ENCODE measurements at regions not wholly inside any gene's neighbourhood (a gene's known extent, or its start where the extent isn't known, plus 50 kb on each side); places are given as distances from the start of the nearest gene placed in this dataset.
"Not testable (repeated sequence)": the region's sequence is repeated elsewhere in the genome, so short reads cannot be mapped to it uniquely, and the experiment has no call there.

DNA sequence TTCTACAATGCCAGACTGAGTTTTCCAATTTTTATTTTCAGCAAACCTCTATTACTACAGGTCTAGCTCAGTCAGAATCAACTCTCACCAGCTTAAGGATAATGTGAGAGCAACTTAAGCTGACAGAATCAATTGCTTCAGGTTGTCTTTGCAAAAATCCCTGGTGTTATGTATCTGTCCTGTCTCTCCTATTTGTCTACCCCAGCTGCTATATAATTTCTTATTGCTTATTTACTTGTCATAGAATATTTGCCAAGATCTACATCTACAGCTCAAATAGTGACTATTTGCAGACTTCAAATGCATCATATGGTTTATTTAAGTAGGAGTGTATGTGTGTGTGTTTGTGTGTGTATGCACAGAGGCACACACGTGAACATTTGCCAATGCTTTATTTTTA is 54.1 kb downstream of the FOXG1 start:
- DNase-seq: no peak

DNA sequence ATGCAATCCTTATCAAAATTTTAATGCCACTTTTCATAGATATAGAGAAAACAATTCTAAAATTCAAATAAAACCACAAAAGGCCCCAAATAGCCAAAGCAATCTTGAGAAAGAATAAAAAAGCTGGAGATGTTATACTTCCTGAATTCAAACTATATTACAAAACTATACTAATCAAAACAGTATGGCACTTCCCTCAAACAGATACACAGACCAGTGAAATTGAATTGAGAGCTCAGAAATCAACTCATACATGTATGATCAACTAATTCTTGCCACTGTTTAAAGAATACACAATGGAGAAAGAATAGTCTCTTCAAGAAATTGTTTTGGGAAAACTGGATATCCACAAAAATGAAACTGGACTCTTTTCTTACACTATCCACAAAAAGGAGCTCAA is 55.4 kb downstream of the FOXG1 start:
- DNase-seq: no peak

DNA sequence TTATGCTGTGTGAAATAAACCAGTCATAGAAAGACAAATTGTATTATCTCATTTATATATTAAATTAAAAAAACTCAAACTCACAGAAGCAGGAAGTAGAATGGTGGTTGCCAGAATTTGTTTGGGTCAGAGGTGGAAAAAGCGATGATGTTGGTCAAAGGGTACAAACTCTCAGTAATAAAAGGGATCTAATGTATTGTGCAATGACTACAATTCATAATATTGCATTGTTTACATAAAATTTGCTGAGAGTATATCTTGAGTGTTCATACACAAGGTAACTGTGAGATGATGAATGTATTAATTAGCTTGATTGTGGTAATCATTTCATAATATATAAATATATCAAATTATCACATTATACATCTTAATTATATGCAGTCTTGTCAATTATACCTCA is 56.7 kb downstream of the FOXG1 start:
- DNase-seq: no peak

DNA sequence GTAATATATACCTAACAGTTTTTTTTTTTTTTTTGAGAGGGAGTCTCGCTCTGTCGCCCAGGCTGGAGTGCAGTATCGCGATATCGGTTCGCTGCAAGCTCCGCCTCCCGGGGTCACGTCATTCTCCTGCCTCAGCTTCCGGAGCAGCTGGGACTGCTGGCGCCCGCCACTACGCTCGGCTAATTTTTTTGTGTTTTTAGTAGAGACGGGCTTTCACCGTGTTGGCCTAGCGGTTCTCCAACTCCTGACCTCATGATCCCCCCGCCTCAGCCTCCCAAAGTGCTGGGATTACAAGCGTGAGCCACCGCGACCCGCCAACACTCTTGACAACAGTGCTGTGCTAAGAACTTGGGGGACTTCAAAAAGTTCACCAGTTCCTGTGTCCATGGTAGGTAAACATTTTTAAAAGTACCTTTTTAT is 63.5 kb downstream of the FOXG1 start:
- no peak for DNase-seq

DNA sequence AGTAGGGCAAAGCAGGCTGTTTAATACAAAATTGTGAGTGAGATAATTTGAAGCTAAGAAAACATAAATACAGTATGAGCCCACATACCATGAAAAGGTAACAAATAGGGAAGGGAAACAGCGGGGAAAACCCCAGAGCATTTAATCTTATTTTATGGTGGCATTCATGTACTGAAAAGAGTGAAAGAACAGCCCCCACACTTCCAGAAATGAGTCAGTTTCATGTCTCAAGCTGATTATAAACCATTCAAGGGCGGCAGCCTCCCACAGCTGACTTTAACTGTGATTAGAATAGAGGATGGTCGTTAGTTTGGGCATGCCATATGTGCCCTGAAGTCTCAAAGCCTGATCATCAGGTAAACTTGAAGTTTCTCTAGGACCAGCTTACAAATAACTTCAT is 64.5 kb downstream of the FOXG1 start:
- no peak for DNase-seq

DNA sequence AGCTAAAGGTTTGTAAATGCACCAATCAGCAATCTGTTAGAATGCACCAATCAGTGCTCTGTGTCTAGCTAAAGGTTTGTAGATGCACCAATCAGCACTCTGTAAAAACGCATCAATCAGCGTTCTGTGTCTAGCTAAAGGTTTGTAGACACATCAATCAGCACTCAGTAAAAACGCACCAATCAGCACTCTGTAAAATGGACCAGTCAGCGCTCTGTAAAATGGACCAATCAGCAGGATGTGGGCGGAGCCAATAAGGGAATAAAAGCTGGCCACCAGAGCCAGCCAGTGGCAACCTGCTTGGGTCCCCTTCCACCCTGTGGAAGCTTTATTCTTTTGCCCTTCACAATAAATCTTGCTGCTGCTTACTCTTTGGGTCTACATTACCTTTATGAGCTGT is 76.0 kb downstream of the FOXG1 start:
- DNase-seq: not testable (repeated sequence)

DNA sequence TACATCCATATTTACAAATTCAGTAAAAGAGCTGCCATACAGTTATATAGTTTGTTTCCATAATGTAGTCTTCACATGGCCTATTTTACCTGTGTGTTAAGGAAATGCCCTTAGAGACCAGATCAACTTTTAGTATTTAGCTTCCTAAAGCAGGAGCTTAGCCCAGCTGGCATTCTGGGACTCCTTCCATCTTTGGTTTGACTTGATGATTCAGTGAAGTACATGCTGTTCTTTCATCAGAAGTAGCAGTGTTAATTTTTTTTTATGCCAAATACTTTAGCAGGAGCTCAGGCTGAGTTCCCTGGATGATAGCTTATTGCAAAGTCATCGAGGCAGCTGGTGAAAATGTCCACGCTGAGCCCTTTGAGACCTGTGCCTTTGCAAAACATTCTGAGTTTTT is 101.0 kb downstream of the FOXG1 start:
- DNase-seq: no peak

DNA sequence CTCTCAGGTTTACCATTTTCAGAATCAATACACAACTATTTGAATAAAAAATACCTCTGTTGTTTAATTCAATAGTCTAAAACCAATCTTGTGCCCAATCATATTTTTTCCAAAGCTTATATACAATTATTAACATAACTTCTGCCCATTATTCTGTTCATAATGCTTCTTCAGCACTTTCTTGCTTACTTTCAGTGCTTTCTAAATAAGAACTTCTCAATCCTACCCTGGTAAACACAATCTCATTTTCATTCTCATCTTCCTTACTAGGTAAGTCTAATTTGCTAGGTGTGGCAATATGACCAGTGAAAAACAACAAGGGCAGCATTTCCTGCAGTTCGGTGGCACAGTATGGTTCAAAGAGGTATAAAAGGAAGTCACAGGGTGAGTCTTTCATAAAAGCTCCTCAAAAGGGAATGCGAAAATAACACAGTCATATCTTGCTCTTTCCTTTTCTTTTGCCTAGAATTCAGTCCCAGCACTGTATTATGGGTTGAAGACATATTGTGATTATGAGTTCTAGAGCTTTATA is 103.5 kb downstream of the FOXG1 start:
- no peak for DNase-seq

DNA sequence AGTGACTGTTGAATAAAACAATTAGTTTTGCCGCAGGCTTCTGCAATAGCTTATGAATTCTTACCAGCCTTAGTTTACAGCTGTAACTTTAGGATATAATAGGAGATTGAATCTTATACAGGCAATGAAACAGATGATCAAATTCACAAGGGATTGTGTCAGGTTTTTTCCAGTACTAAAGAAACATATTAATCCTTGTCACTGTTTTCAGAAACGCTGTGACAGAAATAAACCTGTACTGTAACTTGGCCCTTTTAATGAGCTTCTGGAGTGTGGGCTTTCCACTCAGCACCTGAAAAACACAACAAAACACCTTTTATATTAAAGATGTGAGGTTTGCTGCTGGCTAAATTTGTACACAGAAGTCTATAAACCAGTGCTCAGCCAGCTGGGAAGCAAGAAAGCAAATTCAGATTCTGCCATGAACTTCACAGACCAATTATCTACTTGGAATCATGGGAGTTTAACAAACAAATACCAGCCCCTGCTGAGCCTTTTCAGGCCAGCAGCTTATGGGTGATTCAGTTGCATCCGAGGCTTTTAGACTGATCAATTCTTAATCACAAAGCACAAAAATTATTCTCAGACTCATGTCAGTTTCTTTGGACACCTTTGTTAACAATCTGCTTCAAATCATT is 109.5 kb downstream of the FOXG1 start:
- DNase-seq: no peak

DNA sequence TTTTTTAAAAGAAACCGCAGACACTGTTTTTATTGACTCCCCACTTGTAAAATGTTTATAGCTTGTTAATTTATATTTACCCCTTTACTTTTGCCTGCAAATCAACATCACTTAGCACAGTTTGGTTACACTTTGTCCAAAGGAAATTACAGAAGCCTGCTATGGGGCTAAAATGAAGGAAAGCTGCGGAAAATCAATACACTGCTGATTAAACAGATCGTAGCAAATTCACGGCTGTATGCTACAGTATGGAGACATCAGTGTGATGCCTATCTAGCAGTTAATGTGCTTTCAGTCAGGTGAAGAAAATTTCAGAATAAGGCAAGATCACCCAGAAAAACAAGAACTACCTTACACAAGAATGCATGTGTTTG is 110.0 kb downstream of the FOXG1 start:
- no peak for DNase-seq

DNA sequence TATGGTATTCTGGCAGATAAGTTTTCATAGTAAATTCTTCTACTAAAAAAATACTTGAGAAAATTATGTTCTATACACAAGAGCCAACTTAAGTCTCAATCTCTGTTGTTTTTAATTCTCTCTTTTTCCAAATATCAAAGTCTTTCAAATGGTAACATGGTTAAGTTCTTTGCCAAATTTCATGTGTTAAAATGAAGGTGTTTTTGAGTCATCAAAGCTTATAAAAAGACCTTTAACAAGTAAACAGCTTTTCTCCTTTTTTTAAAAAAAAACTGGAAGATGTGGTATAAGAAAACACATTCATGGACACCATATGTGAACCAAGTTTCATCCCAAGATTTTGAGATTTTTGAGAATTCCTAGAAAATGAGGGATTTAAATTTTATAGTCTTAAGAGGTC is 111.3 kb downstream of the FOXG1 start:
- no peak for DNase-seq

DNA sequence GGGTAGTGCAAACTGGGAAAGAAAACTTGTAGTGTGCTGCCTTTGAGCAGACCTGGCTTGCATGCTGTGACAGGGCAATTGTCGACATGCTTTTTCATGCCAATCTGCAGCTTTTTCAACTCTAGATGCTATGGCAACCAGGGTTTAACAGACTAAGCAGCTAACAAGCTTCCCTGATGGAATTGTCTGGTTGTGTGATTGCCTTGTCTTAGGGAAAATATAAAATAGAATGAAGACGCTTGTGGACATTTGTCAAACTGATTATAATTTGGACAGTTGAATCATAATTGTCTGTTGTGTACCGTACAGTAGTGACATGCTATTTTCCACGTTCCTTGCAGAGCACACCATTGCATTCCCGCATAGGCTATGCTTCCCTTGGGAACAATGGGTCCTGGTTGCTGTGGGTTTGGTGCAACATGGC is 113.0 kb downstream of the FOXG1 start:
- DNase-seq: no peak

DNA sequence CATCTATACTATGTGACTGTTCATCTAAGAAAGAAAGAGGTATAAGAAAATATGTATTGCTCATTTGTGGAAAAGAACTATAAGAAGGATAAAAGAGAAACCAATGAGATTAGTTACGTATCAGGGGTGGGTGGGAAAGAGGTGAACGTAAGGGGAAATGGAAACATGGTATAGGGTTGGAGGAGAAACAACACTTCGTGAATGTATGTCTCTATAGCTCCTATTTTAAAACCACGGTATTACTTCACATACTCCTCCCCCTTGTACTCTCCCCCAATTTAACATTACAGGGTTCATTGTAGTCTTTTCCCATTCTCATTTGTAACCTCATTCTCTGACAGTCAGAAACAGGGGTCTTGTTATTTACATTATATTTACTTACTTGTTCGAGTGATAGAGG is 120.4 kb downstream of the FOXG1 start:
- no peak for DNase-seq

DNA sequence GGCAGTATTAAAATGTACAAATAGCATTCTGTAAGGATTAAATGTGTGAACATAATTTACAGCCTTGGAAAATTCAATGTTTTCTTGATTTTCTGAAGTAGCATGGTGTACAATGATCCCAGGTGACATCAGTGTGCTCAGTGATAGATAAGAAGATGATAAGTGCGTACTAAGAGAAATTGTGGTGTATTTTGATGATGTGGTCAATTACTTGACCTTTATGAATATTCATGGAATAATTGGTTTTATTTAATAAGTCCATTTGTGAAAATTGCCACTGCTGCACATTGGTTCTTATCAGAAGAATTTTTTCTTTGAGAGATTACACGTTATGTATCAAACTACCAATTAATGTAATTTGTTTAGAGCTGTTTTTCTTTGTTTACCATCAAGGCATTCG is 128.8 kb downstream of the FOXG1 start:
- no peak for DNase-seq

DNA sequence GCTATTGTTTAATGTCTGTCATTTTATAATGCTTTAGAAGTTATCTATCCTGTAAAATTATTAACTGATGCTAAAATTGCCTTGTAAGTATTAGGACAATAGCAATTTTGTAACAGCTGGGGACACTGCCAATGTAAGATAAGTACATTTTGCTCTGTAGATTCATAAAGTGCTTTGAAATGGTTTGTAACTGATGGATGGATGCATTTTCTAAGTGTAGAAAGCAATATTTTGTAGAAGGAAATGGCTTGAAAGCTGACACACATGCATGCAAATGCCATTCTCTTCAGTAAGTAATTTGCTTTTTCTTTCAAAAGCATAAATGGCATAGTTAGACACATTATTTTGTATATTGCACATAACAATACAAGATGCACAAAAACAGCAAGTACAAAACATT is 129.8 kb downstream of the FOXG1 start:
- no peak for DNase-seq

DNA sequence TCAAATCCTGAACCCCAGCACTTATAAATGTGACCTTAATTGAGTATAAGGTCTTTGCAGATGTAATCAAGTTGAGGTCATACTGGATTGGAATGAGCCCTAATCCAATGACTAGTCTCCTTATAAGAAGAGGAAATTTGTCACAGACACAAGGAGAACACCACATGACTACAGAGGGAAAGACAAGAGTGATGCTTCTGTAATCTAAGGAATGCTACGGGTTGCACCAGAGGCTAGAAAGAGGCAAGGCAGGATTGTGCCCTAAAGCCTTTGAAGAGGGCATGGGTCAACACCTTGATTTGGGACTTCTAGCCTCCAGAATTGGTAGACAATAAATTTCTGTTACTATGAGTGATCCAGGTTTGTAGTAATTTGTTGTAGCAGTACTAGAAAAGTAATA is 135.0 kb downstream of the FOXG1 start:
- DNase-seq: no peak

DNA sequence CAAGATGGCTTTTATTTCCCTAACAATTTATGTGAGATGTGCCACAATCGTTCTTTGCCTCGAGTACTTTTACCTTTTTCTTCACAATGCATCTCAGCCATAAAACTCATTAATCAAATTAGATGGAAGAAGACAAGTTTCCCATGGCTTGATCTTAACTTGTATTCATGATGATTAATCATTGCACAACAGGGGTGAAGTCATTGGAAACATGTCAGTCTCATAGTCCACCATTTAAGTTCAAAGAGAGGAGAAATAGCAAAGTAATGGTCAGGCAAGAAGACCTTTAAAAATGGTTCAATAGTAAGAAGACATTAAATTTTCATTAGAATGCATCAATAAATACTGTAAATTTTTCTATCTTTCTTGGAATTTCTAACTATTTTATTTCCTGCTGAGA is 136.3 kb downstream of the FOXG1 start:
- no peak for DNase-seq

DNA sequence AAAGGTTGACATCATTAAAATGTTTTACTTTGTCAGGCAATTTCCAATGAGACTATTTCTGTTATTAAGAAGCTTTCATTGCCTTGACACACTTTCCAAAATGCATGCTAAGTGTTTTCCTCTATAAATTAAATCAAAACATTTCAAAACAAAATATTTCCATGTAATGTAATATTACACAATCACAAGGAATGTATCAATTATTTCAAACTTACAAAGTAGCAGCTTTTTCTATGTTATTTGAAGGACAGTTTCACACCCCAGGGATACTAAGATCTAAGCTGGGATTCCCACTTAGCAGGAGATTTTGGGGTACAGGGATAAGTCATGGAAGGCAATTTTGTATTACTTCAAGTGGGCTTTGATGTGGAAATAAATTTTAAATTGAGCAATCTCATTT is 144.9 kb downstream of the FOXG1 start:
- no peak for DNase-seq

DNA sequence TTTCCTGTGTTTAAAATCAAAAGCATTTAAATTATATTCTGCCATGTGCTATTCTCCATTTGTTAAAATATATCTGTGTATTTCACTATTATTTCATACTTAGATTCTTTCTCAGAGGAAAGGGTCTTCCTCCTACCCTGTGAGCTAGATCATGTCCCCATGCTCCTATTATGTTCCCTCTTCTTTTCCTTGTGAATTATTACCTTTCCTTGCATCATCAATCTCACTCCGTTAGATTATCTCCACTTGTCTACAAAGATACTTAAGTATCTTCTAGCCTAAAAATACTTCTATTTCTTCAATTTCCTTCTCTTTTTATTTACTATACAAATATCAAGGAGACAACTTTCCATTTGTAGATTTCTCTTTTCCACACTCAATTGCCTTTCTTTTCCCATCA is 146.5 kb downstream of the FOXG1 start:
- no peak for DNase-seq

DNA sequence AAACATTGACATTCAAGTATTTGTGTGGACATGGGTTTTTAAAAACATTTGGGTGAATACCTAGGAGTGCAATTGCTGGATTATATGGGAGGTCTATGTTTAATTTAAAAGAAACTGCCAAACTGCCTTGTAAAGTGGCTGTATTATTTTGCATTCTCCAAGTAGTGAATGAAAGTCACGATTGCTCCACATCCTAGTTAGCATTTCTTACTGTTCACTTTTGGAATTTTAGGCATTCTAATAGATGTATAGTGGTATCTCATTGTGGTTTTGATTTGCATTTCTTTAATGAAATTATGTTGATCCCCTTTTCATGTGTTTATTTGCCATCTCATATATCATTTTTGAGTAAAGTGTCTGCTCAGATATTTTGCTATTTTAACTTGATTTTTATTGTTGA is 159.5 kb downstream of the FOXG1 start:
- no peak for DNase-seq

DNA sequence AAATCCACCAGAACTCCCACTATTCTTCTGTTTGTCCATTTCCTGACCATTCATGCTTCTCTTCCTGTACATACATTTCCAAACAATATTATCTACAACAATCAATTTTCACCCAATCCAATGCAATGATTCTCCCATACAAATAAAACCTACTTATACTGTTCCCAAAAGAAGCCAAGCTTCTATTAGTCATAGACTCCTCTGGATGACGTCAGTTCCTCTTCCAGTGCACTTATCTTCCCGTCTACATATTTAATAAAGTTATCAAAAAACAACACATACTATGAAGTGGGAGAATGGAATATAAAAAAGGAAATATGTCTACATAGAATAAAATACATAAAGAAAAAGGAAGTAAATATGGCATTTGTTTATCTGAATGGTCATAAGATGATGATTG is 165.4 kb downstream of the FOXG1 start:
- DNase-seq: no peak

DNA sequence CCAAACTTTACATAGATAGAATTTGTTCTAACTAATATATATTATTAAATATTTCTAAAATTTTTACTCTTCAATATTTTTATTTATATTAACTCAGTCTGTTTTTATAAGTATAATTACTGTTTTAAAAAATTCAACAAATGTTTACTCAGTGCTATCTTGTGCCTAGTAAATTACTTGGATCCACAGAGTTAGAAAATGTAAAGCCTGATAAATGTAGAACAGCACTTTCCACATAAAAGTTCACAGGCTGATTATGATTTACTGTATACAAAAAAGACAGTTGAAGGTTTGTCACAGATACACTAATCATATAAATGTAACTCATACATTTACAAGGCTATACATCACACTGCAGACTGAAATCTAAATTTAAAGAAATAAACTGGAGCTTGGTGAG is 170.0 kb downstream of the FOXG1 start:
- no peak for DNase-seq

DNA sequence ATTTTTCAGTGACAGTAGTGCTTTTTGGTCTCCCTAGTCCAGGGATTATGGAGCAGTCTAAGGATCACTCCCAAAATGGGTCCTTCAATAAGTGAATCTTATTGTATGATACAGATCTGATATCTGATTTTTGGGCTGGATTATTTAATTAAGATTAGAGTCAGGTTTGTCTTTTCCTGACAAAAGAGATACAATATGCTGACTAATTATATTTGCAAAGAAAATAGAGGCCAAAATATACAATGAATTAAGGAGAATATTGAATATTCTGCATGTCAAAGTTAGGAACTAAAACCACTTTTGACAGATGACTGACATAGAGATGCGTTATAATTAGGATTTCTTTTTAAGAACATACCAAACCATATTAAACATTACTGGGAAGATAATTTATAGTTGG is 175.2 kb downstream of the FOXG1 start:
- DNase-seq: no peak

DNA sequence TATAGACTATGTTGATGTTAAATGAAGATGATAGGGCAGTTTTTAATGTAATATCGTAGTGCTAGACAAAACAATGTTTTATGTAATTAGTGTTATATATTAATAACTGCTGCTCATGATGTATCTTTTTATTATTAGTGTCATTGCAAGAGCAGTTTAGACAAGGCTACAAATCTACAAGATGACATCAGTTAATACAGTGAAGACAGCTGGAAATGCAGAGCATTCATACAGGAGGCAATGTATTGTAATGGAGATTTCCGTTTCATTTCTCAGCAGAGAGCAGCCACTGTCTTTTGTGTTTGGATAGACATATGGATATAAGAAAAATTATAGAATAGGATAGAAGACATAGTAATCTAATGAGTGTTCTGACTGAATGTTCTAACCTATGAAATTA is 178.0 kb downstream of the FOXG1 start:
- DNase-seq: no peak

DNA sequence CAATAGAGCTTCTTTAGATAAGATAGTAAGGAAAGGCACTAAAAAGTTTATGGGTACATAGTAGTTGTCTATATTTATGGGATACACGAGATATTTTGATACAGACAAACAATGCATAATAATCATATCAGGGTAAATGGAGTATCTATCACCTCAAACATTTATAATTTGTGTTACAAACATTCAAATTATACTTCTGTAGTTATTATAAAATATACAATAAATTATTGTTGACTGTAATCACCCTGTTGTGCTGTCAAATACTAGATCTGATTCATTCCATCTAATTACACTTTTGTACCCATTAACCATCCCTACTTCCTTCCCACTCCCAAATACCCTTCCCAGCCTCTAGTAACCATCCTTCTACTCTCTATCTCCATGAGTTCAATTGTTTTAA is 179.7 kb downstream of the FOXG1 start:
- no peak for DNase-seq

DNA sequence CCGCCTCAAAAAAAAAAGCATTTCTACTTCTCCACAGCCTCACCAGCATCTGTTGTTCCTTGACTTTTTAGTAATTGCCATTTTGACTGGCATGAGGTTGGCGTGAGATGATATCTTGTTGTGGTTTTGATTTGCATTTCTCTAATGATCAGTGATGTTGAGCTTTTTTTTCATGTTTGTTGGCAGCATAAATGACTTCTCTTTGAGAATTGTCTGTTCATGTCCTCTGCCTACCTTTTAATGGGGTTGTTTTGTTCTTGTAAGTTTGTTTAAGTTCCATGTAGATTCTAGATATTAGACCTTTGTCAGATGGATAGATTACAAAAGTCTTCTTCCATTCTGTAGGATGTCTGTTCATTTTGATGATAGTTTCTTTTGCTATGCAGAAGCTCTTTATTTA is 182.9 kb downstream of the FOXG1 start:
- no peak for DNase-seq

All from activated CD4-positive, alpha-beta T cell treated with anti-CD3 and anti-CD28 coated beads for 48 hours (primary cell).